ENCODE measurements at regions not wholly inside any gene's neighbourhood (a gene's known extent, or its start where the extent isn't known, plus 50 kb on each side); places are given as distances from the start of the nearest gene placed in this dataset.

GRCh38 chr2:153145470-153145978 lies 333.0 kb downstream of the RPRM start:
- no peaks in the 10 kb centered on the region for H3K9me3 ChIP-seq
- in situ Hi-C loops (cut with MboI; ENCODE audit: low pct_ligation_motif_present in 1 of 4, low pct_unique_long_range_greater_than_20kb in 1 of 4, low sequenced_read_pairs in 3 of 4) (no loop called here), intact Hi-C loops (cut with DNase I; ENCODE audit: low total_unique reads) (no loop called here)
- TF ChIP-seq POLR2AphosphoS5 (IDR thresholded peaks at IDR 0.05), result no peak
- TF ChIP-seq EP300 (IDR thresholded peaks at IDR 0.05; ENCODE audit: low read depth), result no peak
- TF ChIP-seq CTCF (IDR thresholded peaks at IDR 0.05), result no peak
- no peak for TF ChIP-seq POLR2A (IDR thresholded peaks at IDR 0.05)
- no peaks in the 10 kb centered on the region for H3K27me3 ChIP-seq
- H3K4me1 ChIP-seq, result no peaks in the 10 kb centered on the region
- no peak overlapping the region for H3K27ac ChIP-seq
- H3K36me3 ChIP-seq, result no peaks in the 10 kb centered on the region
- 74% methylated on average over 1 of the region's 1 CpG; no CpG with 5 or more reads in 1 of the 2 donors for WGBS, 2 donors (ENCODE audit: low coverage in 1 of 2)
- H3K4me3 ChIP-seq, result no peak overlapping the region
- no peak for DNase-seq

GRCh38 chr2:153143540-153143939 lies 335.0 kb downstream of the RPRM start:
- 61 to 70% methylated on average over 2 of the region's 2 CpGs for WGBS, 2 donors (ENCODE audit: low coverage in 1 of 2)
- in situ Hi-C loops (cut with MboI; ENCODE audit: low pct_ligation_motif_present in 1 of 4, low pct_unique_long_range_greater_than_20kb in 1 of 4, low sequenced_read_pairs in 3 of 4), result no loop called here
- DNase-seq, result no peak
- no peaks in the 10 kb centered on the region for H3K4me1 ChIP-seq
- H3K36me3 ChIP-seq, result no peaks in the 10 kb centered on the region
- no peak overlapping the region for H3K27ac ChIP-seq
- no peak overlapping the region for H3K4me3 ChIP-seq
- H3K9me3 ChIP-seq, result no peaks in the 10 kb centered on the region
- intact Hi-C loops (cut with DNase I; ENCODE audit: low total_unique reads), result no loop called here
- H3K27me3 ChIP-seq, result no peaks in the 10 kb centered on the region
- TF ChIP-seq POLR2A (IDR thresholded peaks at IDR 0.05) (no peak), EP300 (IDR thresholded peaks at IDR 0.05; ENCODE audit: low read depth) (no peak), CTCF (IDR thresholded peaks at IDR 0.05) (no peak), POLR2AphosphoS5 (IDR thresholded peaks at IDR 0.05) (no peak)

GRCh38 chr2:153140498-153140897 lies 338.1 kb downstream of the RPRM start:
- H3K4me1 ChIP-seq, result no peaks in the 10 kb centered on the region
- in situ Hi-C loops (cut with MboI; ENCODE audit: low pct_ligation_motif_present in 1 of 4, low pct_unique_long_range_greater_than_20kb in 1 of 4, low sequenced_read_pairs in 3 of 4), result no loop called here
- WGBS, 2 donors (ENCODE audit: low coverage in 1 of 2), result 93 to 94% methylated on average over 1 of the region's 1 CpG
- no peaks in the 10 kb centered on the region for H3K27me3 ChIP-seq
- no peak overlapping the region for H3K4me3 ChIP-seq
- TF ChIP-seq POLR2AphosphoS5 (IDR thresholded peaks at IDR 0.05) (no peak), CTCF (IDR thresholded peaks at IDR 0.05) (no peak), EP300 (IDR thresholded peaks at IDR 0.05; ENCODE audit: low read depth) (no peak), POLR2A (IDR thresholded peaks at IDR 0.05) (no peak)
- no peaks in the 10 kb centered on the region for H3K36me3 ChIP-seq
- H3K9me3 ChIP-seq, result no peaks in the 10 kb centered on the region
- intact Hi-C loops (cut with DNase I; ENCODE audit: low total_unique reads), result no loop called here
- no peak overlapping the region for H3K27ac ChIP-seq
- DNase-seq, result no peak

- intact Hi-C loops (cut with DNase I; ENCODE audit: low total_unique reads), result no loop called here
- no peak for DNase-seq
- Histone ChIP-seq H3K27ac (no peak overlapping the region), H3K9me3 (no peaks in the 10 kb centered on the region), H3K27me3 (no peaks in the 10 kb centered on the region), H3K4me1 (no peaks in the 10 kb centered on the region), H3K4me3 (no peak overlapping the region), H3K36me3 (no peaks in the 10 kb centered on the region)
- TF ChIP-seq POLR2AphosphoS5 (IDR thresholded peaks at IDR 0.05), result no peak
- TF ChIP-seq EP300 (IDR thresholded peaks at IDR 0.05; ENCODE audit: low read depth), result no peak
- TF ChIP-seq CTCF (IDR thresholded peaks at IDR 0.05), result no peak
- TF ChIP-seq POLR2A (IDR thresholded peaks at IDR 0.05), result no peak
- in situ Hi-C loops (cut with MboI; ENCODE audit: low pct_ligation_motif_present in 1 of 4, low pct_unique_long_range_greater_than_20kb in 1 of 4, low sequenced_read_pairs in 3 of 4), result no loop called here
- WGBS, 2 donors (ENCODE audit: low coverage in 1 of 2), result 89 to 94% methylated on average over 2 of the region's 2 CpGs
Measured at GRCh38 chr2:153138651-153139375, 339.7 kb downstream of the RPRM start.
